Medulla oblongata (tissue), 1 donor: ENCODE measurements at regions not wholly inside any gene's neighbourhood (a gene's known extent, or its start where the extent isn't known, plus 50 kb on each side); places are given as distances from the start of the nearest gene placed in this dataset.

Source experiments
- DNase-seq: peaks from one replicate; pipeline ENCODE4 v3.0.0-alpha.2; 2015; ENCODE audit errors: extremely low spot score

DNA sequence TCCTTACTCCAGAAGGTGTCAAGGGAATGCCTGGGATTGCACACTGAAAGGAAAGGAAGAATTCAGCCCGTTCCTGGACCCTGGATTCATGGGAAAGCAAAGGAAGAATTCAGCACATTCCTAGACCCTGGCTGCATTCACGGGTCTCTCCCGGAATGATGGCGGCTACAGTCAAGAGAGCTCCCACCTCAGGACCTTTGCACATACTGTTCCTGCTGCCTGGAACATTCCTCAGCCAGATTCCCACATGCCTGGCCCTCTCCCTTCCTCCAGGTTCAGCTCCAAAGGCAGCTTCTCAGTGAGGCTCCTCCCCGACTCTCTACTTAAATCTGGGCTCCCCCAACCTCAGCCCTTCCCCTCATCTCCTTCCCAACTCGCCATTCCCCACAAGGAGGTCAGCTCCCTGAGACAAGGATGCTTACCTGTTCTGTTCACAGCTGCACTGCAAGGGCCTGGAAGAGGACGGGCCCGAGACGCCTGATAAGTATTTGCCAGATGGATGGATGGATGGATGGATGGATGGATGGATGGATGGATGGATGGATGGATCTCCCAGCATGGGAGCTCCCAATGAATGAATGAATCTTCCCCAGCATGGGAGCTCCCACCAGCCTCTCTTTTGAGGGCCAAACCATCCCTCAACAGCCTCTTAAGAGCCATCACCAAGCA is 77.4 kb downstream of the NCOR2 start:
- no peak for DNase-seq

DNA sequence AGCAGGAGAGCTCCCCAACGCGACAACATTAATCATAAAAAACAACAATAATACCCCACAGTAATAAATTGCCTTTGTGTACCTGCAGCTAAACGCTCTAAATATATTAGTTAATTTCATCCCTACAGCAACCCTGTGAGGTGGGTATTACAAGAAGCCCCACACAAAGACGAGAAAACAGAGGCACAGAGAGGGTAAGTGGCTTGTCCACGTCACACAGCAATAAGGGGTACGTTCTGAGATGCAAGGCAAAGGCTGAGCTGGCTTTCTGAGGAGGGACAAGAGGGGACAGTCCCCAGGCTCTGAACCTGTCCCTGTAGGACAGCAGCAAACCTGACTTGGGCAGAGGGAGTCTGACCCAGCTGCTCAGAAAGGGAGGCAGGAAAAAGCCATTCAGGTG is 78.2 kb downstream of the NCOR2 start:
- DNase-seq: no peak

GRCh38 chr12:124488520-124488919 is 78.9 kb downstream of the NCOR2 start:
- DNase-seq: no peak

- DNase-seq: no peak
Observed at GRCh38 chr12:124487834-124488165, 79.6 kb downstream of the NCOR2 start.

GRCh38 chr12:124487066-124487833 is 80.2 kb downstream of the NCOR2 start:
- DNase-seq: peak; percentile 58

GRCh38 chr12:124486346-124486963 is 81.0 kb downstream of the NCOR2 start:
- DNase-seq: no peak

- no peak for DNase-seq
Observed at GRCh38 chr12:124485371-124485770, 82.0 kb downstream of the NCOR2 start.

DNA sequence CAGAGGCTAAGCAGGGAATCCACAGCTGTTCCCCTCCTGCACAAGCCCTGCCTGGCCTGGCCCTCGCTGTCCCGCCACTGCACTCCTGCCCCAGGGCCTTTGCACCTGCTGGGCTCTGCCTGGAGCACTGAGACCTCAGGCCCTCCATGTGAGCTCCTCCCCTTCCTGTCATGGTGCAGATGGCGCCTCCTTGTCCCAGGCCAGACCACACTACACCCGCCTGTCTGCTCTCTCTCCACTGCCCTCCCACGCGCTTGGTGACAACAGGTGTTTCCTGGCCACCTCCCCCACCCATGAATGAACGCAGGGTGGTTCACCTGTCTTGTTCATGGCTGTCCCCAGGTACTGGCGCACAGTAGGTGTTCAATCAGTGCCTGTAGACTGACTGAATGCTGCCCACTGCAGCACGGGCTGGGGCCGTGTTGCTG is 82.9 kb downstream of the NCOR2 start:
- DNase-seq: no peak

DNA sequence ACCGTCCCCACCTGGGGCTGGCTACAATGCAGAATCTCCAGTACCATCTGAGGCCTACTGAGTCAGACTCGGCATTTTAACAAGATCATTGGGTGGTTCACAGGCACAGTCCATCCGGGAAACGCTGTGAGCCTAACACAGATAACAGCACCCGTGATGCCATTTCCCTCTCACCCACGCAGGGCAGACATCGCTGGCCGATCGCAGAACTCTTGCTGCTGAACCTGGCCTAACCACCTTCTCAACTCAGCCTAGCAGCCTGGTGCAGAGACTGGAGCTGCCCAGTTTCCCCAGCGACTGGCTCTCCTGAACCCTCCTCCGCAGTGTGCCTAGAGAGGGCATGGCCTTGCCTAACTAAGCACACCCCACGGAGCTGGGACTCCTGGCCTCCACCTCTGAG is 83.3 kb downstream of the NCOR2 start:
- no peak for DNase-seq

DNA sequence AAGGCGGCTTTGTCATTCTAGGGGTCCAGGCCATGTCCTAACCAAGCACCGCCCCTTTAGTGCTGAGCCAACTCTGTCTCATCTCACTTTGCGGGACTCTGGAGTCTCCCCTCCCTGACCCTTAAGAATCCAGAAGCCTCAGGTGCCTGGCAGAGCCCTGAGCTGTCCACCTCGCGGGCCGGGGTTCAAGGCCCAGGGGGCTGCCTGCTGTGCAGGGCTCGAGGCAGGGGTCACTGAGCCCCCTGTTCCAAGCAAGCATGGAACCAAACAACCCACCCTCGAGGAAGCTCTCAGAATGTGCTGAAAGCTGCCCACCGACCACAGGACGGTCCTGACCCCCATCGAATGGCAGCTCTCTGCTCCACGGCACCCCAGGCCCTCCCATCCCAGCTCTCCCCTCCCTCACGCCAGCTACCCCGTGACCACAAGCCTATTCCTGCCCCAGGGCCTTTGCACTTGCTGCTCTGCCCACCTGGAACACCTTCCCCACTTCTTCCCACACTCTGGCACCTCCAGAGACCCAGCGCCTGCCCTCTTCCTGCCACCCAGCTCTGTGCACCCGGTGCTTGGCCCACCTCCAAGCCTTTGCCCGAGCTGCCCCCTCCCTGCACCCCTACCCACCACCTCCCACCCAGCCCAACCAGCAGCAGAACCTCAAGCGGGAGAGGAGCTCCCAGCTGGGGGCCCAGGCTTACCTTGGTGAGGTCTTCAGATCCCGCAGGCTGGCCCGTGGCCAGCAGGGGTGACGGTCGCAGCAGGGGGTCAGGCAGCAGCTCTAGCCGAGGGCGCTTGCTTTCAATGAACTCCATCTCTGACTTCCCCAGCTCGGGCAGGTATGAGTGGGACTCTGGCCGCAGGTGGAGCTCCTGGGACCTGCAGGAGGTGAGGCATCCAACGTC is 84.3 kb downstream of the NCOR2 start:
- no peak for DNase-seq

DNA sequence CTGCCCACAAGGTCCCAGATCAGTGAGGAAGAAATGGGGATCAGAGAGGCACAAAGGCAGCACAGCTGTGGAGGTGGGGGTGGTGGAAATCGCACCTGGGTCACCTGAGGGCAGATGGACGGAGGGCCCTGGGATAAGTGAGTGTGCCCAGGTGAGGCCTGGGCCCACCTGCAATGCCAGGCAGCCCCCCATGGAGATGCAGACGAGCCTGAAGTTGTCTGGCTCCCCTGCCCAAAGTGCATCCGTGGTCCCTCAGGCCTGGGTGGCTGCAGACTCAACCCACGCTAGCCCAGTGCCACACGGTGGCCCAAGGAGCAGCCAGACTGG is 84.9 kb downstream of the NCOR2 start:
- no peak for DNase-seq

- DNase-seq: no peak
Observed at GRCh38 chr12:124481772-124482566, 85.4 kb downstream of the NCOR2 start.

- DNase-seq: no peak
Observed at GRCh38 chr12:124481257-124481750, 86.1 kb downstream of the NCOR2 start.

DNA sequence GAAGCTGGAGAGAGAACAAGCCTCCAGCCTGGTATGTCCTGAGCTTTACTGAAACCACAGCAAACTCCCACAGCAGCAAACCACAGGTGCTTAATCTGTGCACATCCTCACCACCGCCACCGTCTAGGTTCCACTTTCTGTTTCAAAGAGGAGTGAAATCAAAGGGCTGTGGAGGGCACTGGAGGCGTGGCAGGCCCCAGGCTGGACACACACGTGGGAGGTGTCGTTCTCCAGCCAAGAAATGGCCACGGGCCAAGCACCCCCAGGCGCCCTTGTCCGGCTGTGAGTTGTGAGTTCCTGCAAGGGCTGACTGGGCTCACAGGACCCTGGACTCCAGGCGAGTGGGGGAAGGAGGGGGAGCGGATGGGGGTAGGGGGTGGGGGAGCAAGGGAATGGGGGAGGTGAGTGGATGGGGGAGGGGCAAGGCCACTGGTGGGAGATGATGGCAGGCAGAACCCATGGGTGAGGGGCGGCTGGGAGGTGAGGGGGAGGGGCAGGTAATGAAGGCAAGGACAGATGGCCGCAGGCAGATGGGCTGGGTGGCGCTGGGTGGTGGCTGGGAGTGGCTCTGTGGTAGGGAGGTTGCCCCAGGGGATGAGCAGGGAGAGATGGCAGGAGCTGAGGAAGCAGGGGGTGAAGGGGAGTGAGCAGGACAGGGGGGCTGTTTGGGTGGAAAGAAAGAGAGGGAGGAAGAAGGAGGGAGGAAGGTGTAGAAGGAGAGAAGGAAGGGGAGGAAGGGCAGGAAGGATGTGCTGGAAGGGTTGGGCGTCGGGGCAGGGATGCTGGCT is 86.7 kb downstream of the NCOR2 start:
- DNase-seq: no peak

DNA sequence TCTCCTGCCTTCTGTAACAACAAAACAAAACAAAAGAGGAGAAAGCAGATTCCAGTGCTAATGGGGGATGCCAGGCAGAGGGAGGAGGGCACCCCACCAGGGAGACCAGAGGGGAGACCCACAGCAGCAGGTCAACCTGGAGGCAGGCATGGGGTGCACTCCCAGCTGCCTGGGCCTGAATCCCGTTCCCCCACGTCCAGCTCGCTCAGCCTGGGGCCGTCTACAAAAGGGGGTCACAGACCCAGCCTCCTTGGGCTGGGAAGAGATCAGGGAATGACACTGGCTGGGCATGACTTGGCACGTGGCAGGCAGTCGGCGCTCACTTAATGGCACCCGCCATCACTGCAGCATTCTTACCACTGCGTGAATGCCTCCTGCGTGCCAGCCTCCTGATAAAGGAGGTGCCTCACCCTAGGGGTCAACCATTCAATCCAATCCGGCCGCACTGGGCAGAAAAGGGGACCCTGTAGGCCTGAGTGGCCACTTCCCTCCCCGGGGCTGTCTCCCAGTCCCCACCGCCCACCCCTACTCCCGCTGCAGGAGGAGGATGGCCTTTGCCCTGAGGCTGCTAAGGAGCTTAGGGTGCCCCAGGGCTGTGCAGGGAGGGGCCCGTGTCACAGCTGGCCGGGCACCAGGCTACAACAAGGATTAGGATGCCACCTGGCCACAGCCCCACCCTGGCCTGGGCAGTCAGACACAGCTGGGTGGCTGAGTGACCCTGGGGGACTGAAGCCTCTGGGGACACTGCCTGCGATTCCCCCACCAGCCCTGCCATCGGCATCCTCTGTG is 87.5 kb downstream of the NCOR2 start:
- no peak for DNase-seq

GRCh38 chr12:124478985-124479645 is 88.3 kb downstream of the NCOR2 start:
- DNase-seq: no peak

DNA sequence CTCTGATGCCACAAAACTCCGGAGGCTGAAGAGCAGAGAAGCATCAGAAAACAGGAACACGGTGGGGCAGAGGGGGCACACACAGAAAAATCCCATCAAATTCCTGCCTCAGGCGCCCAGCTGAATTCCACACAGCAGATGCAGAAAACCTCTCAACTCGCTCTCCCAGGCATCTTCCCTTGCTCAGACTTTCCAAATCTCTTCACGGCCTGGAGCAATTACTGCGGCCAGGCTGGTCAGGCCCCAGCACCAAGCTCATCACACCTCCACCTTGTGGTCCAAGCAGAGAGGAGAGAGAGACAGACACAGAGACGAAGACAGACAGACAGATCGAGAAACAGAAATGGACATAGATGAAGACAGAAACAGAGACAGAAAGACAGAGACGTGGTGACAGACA is 89.0 kb downstream of the NCOR2 start:
- no peak for DNase-seq

DNA sequence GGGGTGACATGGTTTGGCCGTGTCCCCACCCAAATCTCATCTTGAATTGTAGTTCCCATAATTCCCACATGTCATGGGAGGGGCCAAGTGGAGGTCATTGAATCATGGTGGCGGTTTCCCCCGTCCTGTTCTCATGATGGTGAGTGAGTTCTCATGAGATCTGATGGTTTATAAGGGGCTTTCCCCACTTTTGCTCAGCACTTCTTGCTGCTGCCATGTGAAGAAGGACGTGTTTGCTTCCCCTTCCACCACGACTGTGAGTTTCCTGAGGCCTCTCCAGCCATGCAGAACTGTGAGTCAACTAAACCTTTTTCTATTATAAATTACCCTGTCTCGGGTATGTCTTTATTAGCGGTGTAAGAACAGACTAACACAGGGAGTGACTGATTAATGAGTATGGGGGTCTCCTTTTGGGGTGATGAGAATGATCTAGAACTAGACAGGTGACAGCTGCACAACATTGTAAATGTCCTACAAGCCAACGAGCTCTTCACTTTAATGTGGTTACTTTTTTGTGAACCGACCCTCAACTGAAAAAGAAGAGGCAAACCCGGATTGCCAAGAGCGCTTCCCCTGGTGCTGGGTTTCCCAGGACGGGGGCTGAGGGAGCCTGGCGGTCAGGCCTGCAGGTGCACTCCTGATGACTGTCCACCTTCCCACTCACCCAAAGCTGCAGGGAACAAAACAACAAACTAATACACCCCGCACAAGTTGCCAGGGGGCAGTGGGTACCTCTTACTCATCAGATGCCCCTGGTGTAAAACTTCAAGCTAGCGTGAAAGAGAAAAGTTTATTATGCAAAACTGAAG is 90.1 kb downstream of the NCOR2 start:
- no peak for DNase-seq
